ENCODE measurements at regions not wholly inside any gene's neighbourhood (a gene's known extent, or its start where the extent isn't known, plus 50 kb on each side); places are given as distances from the start of the nearest gene placed in this dataset.

GRCh38 chr9:90433398-90433941 is 209.2 kb downstream of the DIRAS2 start:
- no peaks in the 10 kb centered on the region for H3K9me3 Mint-ChIP-seq
- H3K4me3 Mint-ChIP-seq: no peak overlapping the region
- H3K27me3 Mint-ChIP-seq: peaks cover 20% of the 10 kb centered on the region
- no peaks in the 10 kb centered on the region for H3K36me3 Mint-ChIP-seq
- H3K4me1 Mint-ChIP-seq: no peaks in the 10 kb centered on the region
- no peak for DNase-seq
- CTCF ChIA-PET: no interaction called here
- H3K27ac Mint-ChIP-seq: no peak overlapping the region

DNA sequence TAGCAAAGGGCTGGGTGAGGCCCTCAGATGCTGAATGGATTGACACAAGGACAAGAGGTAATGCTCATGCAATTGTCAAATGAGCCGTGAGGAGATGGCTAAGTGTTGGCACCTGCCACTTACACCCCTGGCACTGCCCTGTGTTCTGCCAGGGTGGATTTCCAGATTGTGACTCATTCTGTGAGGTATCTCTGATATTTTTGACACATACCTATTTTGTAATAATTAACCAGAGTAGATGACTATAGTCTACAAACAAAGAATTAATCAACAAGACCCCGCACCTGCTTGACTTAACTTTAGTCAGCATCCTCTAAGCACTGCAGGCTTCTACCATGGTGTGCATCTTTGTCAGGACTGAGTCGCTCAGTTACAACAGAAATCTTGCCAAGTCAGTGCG is 200.8 kb downstream of the DIRAS2 start:
- no peak for DNase-seq
- no peak overlapping the region for H3K4me3 Mint-ChIP-seq
- no peak overlapping the region for H3K27ac Mint-ChIP-seq
- no peaks in the 10 kb centered on the region for H3K9me3 Mint-ChIP-seq
- H3K36me3 Mint-ChIP-seq: no peaks in the 10 kb centered on the region
- CTCF ChIA-PET: no interaction called here
- H3K27me3 Mint-ChIP-seq: peaks cover 5% of the 10 kb centered on the region
- no peaks in the 10 kb centered on the region for H3K4me1 Mint-ChIP-seq

- Mint-ChIP-seq H3K27ac (no peak overlapping the region), H3K27me3 (peaks cover 5% of the 10 kb centered on the region), H3K4me1 (no peaks in the 10 kb centered on the region), H3K4me3 (no peak overlapping the region), H3K36me3 (no peaks in the 10 kb centered on the region), H3K9me3 (no peaks in the 10 kb centered on the region)
- no peak for DNase-seq
- CTCF ChIA-PET: no interaction called here
Measured at GRCh38 chr9:90442723-90443122, 199.9 kb downstream of the DIRAS2 start.

DNA sequence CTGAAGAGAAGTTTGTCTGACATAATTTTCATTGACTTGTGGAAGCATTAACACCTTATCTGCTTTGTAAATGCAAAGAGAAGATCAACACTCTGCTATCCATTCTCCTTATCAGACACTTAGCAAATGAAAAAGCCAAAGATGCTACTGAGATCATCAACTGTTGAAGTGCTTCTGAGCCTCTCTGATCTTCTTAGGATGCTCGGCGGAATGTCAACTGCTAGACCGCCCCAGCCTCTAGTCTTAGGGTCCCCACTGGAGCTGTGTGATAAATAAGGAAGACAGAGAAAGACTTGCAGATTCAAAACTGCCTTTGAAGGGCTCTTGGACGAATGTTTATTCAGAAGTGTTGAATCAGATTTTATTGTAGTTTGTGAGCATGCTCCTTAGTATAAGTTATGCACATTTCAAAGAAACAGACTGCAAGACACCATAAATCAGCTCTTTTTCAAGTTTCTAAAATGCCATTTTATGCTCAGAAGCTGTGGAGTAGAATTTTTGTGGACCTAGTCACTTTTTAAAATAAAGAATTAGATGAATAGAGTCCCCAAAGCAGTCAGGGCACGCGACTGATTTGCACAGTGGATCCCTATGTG is 197.9 kb downstream of the DIRAS2 start:
- H3K36me3 Mint-ChIP-seq: no peaks in the 10 kb centered on the region
- no peak overlapping the region for H3K27ac Mint-ChIP-seq
- H3K4me1 Mint-ChIP-seq: no peaks in the 10 kb centered on the region
- no peaks in the 10 kb centered on the region for H3K27me3 Mint-ChIP-seq
- no peak overlapping the region for H3K4me3 Mint-ChIP-seq
- CTCF ChIA-PET: no interaction called here
- no peak for DNase-seq
- H3K9me3 Mint-ChIP-seq: no peaks in the 10 kb centered on the region

- no peak for DNase-seq
- Mint-ChIP-seq H3K9me3 (no peaks in the 10 kb centered on the region), H3K27me3 (no peaks in the 10 kb centered on the region), H3K36me3 (no peaks in the 10 kb centered on the region), H3K27ac (no peak overlapping the region), H3K4me1 (no peaks in the 10 kb centered on the region), H3K4me3 (no peak overlapping the region)
- CTCF ChIA-PET: no interaction called here
Measured at GRCh38 chr9:90445391-90445790, 197.2 kb downstream of the DIRAS2 start.

GRCh38 chr9:90446200-90446948 is 196.2 kb downstream of the DIRAS2 start:
- Mint-ChIP-seq H3K27me3 (no peaks in the 10 kb centered on the region), H3K4me1 (no peaks in the 10 kb centered on the region), H3K36me3 (no peaks in the 10 kb centered on the region), H3K9me3 (no peaks in the 10 kb centered on the region), H3K4me3 (no peak overlapping the region), H3K27ac (no peak overlapping the region)
- CTCF ChIA-PET: no interaction called here
- DNase-seq: no peak

DNA sequence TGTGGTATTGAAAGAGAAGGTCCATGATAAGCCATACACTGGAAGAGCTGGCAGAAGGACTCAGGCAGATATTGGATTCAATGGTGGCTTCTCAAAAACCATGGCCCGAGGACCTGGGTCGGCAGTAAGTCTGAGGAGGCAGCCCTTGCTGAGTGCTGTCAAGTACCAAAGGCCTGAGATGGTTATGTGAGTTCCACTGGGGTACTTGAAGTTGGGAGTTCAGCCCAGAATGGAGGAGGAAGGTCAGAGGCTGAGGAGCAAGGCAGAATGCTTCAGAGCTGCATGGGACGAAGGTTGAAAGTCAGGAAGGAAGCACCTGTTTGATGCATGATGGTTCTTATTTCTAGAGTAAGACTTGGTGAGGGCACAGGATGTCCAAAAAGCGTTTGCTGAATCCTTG is 194.9 kb downstream of the DIRAS2 start:
- Mint-ChIP-seq H3K27ac (no peak overlapping the region), H3K4me3 (no peak overlapping the region), H3K4me1 (no peaks in the 10 kb centered on the region), H3K36me3 (no peaks in the 10 kb centered on the region), H3K9me3 (no peaks in the 10 kb centered on the region), H3K27me3 (peaks cover 4% of the 10 kb centered on the region)
- CTCF ChIA-PET: no interaction called here
- DNase-seq: no peak

GRCh38 chr9:90449213-90449925 is 193.3 kb downstream of the DIRAS2 start:
- no peak for DNase-seq
- no peaks in the 10 kb centered on the region for H3K9me3 Mint-ChIP-seq
- no peak overlapping the region for H3K27ac Mint-ChIP-seq
- H3K27me3 Mint-ChIP-seq: peaks cover 4% of the 10 kb centered on the region
- CTCF ChIA-PET: no interaction called here
- H3K4me3 Mint-ChIP-seq: no peak overlapping the region
- H3K36me3 Mint-ChIP-seq: no peaks in the 10 kb centered on the region
- H3K4me1 Mint-ChIP-seq: no peaks in the 10 kb centered on the region

DNA sequence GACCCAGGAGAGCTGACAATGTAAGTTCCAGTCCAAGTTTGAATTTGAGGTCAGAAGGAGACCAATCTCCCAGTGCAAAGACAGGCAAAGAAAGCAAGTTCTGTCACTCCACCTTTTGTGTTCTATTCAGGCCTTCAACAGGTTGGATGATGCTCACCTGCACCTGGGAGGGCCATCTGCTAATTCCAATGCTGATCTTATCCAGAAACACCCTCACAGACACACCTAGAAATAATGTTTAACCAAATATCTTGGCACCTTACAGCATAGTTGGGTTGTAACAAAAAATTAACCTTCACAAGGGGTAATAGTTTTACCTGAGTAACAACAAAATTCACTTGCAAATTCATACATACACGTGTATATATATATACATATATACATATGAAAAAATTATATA is 190.8 kb downstream of the DIRAS2 start:
- no peaks in the 10 kb centered on the region for H3K4me1 Mint-ChIP-seq
- no peak overlapping the region for H3K4me3 Mint-ChIP-seq
- no peak for DNase-seq
- CTCF ChIA-PET: no interaction called here
- H3K27me3 Mint-ChIP-seq: peaks cover 4% of the 10 kb centered on the region
- H3K36me3 Mint-ChIP-seq: no peaks in the 10 kb centered on the region
- H3K27ac Mint-ChIP-seq: no peak overlapping the region
- H3K9me3 Mint-ChIP-seq: no peaks in the 10 kb centered on the region

GRCh38 chr9:90455316-90455715 is 187.3 kb downstream of the DIRAS2 start:
- no peaks in the 10 kb centered on the region for H3K36me3 Mint-ChIP-seq

DNA sequence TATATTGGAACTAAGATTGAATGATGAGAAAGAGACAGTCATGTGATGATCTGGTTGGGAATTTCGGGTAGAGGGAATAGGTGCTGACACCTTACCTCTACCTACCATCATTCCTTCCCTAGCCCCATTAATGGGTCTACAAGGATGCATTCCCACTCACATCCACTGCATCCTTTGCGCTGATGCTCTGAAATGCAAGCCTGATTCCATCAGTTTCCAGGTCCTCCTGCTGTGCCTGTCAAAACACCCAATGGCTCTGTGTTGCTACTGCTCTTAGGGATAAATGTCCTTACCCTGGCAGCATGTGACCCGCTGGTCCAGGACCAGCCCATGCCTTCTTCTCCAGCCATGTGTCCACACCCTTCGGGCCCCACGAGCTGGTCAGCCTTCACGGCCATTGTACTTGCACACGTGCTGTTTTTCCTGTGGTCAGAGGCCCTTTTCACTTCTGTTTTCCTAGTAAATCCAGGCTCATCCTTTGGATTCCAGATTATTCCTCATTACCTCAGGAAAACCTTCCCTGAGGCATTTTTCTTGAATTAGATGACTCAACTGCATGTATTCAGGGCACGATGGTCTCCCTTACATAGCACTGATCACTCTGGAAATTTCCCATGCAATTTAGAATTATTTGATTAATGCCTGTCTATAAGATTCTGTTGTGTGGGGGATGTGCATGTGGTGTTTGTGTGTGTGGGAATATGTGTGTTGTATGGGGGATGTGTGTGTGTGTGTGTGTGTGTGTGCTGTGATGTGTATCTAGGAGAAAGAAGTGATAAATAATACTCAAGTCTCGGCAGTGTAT is 185.0 kb downstream of the DIRAS2 start:
- no peaks in the 10 kb centered on the region for H3K9me3 Mint-ChIP-seq
- no peak for DNase-seq
- no peaks in the 10 kb centered on the region for H3K27me3 Mint-ChIP-seq
- no peaks in the 10 kb centered on the region for H3K36me3 Mint-ChIP-seq
- H3K27ac Mint-ChIP-seq: no peak overlapping the region
- CTCF ChIA-PET: no interaction called here
- no peak overlapping the region for H3K4me3 Mint-ChIP-seq
- no peaks in the 10 kb centered on the region for H3K4me1 Mint-ChIP-seq

More at GRCh38 chr9:90455316-90455715, 187.3 kb downstream of the DIRAS2 start:
- peaks cover 4% of the 10 kb centered on the region for H3K27me3 Mint-ChIP-seq
- no peaks in the 10 kb centered on the region for H3K9me3 Mint-ChIP-seq
- no peak overlapping the region for H3K27ac Mint-ChIP-seq
- CTCF ChIA-PET: no interaction called here
- H3K4me3 Mint-ChIP-seq: no peak overlapping the region
- DNase-seq: no peak
- H3K4me1 Mint-ChIP-seq: no peaks in the 10 kb centered on the region

- Mint-ChIP-seq H3K27me3 (no peaks in the 10 kb centered on the region), H3K27ac (no peak overlapping the region), H3K9me3 (no peaks in the 10 kb centered on the region), H3K4me3 (no peak overlapping the region), H3K4me1 (no peaks in the 10 kb centered on the region), H3K36me3 (no peaks in the 10 kb centered on the region)
- DNase-seq: no peak
- CTCF ChIA-PET: no interaction called here
Measured at GRCh38 chr9:90458485-90458884, 184.1 kb downstream of the DIRAS2 start.

GRCh38 chr9:90459321-90459720 is 183.3 kb downstream of the DIRAS2 start:
- no peak for DNase-seq
- H3K4me1 Mint-ChIP-seq: no peaks in the 10 kb centered on the region
- H3K27ac Mint-ChIP-seq: no peak overlapping the region
- no peaks in the 10 kb centered on the region for H3K27me3 Mint-ChIP-seq
- H3K9me3 Mint-ChIP-seq: no peaks in the 10 kb centered on the region
- no peak overlapping the region for H3K4me3 Mint-ChIP-seq
- CTCF ChIA-PET: interaction anchor here (0.7 kb wide), 1 partner anchor 210 kb away, joined by 3 read pairs; no protein-coding TSS in a partner anchor
- H3K36me3 Mint-ChIP-seq: no peaks in the 10 kb centered on the region

DNA sequence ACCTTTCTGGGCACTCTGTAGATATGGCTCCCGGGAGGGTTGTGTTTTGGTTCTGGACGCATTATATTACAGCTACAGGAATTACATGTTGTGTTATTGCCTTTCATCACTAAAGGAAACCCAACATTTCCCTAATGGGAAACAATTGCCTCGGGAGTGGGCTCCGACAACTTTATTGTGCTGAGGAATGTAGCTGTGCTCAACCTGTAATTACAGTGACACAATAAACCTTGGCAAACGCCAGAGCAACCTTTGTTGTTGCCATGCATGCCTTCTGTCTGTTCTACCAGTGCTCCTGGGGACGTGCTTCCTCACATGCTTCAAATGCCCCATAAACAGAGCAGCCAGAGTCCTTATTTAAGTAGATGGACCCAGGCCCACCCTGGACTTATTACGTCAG is 182.4 kb downstream of the DIRAS2 start:
- H3K36me3 Mint-ChIP-seq: no peaks in the 10 kb centered on the region
- H3K4me1 Mint-ChIP-seq: no peaks in the 10 kb centered on the region
- H3K27ac Mint-ChIP-seq: no peak overlapping the region
- no peak for DNase-seq
- CTCF ChIA-PET: interaction anchor here (0.9 kb wide), 1 partner anchor 75 kb away, joined by 3 read pairs; no protein-coding TSS in a partner anchor
- no peak overlapping the region for H3K4me3 Mint-ChIP-seq
- H3K27me3 Mint-ChIP-seq: no peaks in the 10 kb centered on the region
- H3K9me3 Mint-ChIP-seq: no peaks in the 10 kb centered on the region

All from activated naive CD4-positive, alpha-beta T cell treated with anti-CD3 and anti-CD28 coated beads, Interleukin-2, amount 10 ng/mL, durations not matched to agents 7 days and 5 days (primary cell).